GDM1 (cell line): ENCODE measurements at regions not wholly inside any gene's neighbourhood (a gene's known extent, or its start where the extent isn't known, plus 50 kb on each side); places are given as distances from the start of the nearest gene placed in this dataset.
A peak's percentile ranks its signal among the peaks of the same experiment; 100 is the strongest.
"Not testable (repeated sequence)": the region's sequence is repeated elsewhere in the genome, so short reads cannot be mapped to it uniquely, and the experiment has no call there.

Source experiments
- DNase-seq: peaks from one replicate; lab custom pipeline; 2025; lab: John Stamatoyannopoulos, UW

DNA sequence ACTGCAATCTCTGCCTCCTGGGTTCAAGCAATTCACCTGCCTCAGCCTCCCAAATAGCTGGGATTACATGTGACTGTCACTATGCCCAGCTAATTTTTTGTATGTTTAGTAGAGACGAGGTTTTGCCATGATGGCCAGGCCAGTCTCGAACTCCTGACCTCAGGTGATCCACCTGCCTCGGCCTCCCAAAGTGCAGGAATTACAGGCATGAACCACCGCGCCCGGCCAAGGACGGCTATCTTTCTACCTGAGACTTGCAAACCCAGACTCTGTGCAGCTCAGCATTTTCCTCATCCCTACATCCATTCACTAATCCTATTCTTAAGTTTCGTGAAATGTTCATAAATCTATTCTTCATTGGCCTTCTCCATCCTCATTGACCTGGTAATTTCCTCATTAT is 330.0 kb downstream of the ANTXR2 start:
- no peak for DNase-seq

DNA sequence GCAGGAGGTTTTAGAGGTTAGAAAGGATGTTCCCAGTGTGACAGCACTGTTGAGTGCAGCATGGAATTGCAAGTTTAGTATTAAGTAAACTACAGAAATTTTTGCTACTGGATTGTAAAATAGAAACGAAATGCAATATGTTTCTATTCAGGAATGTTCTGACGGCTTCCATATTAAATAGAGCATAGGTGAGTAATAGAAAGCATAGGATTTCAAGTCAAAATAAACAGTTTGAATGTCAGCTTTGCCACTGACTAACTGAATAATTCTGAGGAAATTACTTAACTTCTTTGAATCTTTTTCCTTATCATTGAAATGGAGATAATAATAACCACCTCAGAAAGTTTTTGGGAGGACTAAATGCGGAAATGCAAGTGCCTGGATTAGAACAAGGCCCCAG is 331.9 kb upstream of the GK2 start:
- DNase-seq: no peak

DNA sequence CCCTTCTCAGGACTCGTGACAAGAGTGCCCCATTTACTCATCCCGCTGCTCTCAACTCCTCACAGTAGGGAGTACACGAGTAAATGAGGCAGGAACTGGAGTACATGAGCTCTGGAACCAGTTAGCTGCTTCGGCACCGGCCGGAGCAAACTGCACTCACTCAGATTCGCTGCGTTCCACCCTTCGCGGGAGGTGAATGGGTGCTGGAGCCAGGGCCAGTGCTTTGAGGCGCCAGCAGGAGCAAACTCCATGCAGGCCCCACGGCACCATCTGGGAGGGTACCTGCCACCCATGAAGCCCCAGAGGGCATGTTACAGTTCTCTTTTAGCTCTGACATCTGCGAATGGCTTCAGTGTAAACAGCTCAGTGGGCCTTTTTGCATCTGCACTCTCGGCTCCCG is 315.5 kb upstream of the GK2 start:
- DNase-seq: no peak

DNA sequence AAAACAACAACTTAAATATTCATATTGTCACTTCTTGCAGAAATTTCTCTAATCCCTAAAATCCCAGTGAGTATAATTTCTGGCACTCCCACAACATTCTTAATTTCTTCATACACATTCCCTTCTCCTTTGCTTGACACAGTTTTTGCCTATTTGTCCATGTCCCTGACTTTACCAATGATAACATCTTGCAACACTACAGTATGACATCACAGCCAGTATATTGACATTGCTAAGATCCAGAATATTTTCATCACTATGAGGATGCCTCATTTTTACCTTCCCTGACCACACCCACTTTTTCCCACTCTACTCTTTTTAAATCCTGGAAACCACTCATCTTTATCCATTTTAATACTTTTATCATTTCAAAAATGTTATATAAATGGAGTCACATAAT is 292.3 kb upstream of the GK2 start:
- no peak for DNase-seq

DNA sequence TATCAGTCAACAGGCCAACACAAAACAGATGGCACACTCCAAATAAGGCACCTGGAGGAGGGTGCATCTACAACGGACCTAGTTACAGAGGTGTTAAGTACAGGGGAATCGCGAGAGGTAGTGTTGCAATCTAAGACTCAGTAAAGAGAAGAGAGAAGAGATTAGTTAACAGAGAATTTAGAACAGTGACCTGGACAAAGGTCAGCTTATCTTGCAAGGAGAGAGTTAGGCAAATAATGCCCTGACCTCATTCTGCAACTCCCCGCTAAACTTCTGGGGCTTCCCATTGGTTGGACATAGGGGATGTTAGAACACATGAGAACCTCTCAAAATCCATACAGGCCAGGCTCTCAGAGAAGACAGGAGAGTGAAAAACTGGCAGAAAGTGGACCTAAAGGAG is 289.4 kb upstream of the GK2 start:
- DNase-seq: no peak

DNA sequence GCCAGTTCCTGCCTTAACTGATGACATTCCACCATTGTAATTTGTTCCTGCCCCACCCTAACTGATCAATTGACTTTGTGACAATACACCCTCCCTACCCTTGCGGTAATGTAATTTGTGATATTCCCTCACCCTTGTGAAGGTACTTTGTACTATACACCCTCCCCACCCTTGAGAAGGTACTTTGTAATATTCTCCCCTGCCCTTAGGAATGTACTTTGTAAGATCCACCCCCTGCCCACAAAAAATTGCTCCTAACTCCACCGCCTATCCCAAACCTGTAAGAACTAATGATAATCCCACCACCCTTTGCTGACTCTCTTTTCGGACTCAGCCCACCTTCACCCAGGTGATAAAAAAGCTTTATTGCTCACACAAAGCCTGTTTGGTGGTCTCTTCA is 288.5 kb upstream of the GK2 start:
- DNase-seq: not testable (repeated sequence)

DNA sequence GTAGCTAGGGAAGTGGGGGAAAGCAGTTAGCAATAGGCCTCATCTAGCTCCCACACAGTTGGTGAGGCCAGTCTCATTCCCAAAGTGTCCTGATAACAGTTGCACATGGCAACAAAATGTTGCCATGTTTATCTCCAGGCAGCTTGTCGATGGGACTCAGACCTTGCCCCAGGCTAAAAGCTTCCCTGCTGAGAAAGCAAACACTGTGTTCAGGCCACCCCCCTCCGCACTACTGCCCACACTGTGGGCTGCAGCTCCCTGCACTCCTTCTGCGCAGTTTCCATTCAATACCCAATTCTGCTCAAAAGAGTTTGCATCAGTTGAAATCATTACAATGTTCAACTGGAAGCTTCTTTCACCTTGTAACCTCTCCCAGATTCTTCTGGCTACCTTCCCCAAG is 287.8 kb upstream of the GK2 start:
- no peak for DNase-seq

DNA sequence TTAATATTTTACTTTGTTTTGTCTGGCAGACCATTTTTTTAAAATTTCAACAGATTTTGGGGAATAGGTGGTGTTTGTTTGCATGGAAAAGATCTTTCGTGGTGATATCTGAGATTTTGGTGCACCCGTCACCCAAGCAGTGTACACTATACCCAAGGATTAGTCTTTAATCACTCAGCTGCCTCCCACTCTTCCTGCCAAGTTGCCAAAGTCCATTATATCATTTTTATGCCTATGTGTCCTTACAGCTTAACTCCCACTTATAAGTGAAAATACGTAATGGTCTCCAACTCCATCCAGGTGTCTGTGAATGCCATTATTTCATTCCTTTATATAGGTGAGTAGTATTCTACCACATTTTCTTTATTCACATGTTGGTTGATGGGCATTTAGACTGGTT is 281.7 kb upstream of the GK2 start:
- no peak for DNase-seq

DNA sequence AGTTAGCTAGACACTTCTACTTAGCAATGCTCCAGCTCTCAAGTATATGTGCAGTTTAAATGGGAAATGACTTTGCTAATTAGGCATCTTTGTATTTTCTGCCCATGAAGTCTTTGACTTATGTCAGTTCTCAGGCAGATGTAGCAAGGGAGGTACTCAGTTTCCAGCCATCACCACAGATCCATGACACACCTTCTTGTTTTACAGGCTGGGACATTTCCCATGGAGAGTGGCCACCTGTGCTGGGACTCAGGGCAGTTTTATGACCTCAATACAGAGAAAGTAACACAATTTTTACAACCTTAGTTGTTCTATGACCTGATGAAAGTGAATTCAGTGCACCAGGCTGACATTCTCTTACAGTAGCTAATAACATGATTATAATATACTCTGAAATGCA is 280.7 kb upstream of the GK2 start:
- no peak for DNase-seq

DNA sequence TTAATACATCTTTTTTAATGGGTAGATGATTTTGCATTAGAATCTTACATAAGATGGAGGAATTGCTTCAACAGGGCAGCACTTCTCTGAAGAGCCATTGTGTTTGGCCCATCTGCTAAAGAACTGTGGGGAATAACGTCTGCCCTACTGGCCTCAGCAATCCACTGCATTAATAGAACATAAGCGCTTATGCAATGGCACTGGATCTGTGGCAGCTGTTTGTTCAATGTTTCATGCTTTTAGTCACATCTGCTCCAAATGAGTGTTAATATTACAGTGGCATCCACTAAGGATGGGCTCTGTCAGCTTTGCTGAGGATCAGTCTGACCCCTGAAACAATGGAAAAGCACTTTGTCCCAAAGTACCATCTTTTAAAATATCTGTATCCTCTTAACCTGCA is 279.0 kb upstream of the GK2 start:
- no peak for DNase-seq

DNA sequence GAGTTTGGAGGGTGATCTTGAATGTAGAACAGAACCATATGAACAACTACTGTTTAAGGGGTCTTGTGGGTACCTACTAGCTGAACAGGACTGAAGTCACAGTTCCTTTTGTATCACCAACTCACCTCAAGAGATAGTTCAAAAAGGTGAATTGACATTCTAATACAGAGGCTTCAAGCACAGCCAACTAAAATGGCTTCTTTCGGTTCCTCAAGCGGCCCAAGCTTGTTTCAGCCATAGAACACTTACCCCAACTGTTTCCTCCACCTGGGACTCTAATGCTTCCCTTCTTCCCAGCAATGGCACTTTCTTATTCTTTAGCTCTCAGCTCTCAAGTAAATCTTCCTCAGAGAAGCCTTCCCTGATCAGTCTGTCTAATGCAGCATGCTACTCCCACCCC is 277.5 kb upstream of the GK2 start:
- no peak for DNase-seq

DNA sequence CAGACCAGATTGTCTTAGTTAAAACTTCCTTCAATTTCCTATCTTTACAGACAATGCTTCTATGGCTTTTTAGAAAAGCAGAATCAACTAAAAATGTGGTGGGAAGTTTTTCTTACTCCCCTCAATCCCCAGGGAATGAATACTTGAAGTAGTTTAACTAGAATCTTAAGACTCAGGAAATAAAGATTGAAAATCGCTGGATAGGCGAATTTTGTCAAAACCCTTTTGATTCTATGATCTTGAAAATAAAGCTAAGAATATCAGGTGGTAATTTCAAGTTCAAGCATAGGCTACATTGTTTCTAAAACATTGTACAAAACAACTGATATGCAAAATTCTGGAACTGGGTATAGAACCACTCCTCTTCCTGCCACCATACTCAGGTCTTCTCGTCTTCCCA is 276.5 kb upstream of the GK2 start:
- DNase-seq: no peak

DNA sequence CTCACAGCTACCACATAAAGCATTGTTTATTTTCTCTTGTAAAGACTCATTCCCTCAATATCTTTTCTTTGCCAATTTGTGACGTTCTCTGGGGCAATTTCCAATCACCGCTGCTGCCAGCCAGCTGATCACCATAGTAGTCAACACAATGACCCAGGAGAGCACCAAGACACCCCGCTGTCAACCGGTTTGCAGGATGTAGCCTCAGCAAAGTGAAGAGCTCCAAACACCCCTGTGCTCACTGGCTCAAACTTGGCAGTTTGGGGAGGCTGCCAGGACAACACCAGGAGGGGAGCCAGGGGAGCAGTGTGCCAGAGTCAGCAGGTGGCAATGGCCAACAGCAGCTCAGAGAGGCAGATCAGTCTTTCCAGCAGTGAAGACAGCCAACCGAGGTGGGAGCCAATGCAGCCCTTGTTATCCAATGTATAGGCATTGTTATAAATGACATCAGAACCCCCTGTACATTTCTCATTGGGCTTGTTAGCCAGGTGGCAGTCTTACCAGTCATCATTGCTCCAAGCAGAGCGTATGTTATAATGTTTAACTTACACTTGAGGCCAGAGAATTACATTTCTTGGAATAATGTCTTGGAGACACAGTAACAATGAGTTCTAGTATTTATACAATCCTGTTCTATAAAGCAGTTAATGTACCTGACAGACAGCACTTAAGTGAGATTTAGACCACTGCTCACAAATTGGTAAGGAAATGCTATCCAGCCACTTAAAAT is 274.9 kb upstream of the GK2 start:
- no peak for DNase-seq

DNA sequence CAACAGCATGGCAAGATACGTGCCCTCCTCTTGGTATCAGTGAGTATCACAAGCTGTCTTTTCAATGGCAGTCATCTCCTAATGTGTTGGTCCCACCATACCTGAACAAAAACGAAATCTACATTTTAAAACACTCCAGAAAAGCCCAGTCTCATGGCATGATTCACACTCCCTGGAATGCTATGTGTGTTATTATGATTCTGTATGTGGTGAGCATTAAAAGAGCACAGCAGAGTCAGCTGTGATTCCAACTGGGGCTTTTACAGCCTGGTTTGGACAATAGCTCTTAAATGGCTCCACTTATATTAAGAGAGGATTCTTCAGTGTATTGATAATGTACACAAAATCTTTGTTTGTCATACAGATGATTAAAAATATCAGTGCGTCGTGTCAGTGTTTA is 274.1 kb upstream of the GK2 start:
- no peak for DNase-seq

DNA sequence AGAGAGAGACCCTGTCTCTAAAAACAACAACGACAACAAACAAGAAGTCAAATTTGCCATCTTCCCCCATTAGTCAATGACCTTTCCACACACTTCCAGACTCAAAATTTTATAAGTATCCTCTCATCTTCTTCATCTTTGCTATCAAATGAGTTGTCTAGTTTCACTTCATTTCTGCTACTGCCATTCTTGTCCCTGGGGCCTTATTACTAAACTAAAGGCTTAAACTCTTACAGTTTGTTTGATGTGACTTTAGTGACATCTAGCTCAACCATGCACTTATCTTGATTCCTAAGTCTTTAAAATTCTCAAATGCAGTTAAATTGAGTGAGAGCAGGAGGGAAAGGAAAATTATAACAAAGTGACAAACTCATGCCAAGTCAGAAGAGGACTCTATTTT is 271.8 kb upstream of the GK2 start:
- no peak for DNase-seq

DNA sequence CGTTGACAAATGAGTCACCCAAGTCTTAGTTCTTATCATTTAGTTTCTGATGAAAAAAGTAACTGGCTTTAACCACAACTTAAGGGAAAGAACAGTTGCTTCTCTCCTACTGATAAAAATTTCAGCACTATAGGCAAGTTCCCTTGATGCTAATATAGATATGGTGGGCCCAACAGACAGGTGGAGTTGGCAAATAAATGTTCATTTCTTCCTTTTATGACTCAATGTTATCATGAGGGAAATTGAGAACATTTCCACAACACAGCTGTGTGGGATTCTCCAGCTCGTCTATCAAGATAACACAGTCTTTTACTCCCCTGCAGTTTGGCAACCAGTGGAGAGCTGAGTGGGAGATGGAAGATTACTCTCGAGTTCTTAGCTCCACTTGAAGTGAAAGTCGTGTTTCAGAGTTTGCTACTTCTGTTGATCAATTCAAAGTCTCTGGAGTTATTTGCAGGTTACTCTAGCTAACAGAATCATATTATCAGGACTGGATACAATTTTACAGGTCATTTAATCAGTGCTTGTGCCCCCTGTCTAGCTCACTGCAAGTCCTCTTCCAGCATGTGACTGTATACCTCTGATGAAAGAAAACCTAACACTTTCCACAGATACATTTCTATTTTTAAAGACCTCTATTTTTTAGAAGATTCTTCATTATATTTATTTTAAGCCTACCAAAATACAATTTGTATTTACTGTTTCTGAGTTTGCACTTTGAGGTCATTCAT is 270.6 kb upstream of the GK2 start:
- no peak for DNase-seq

DNA sequence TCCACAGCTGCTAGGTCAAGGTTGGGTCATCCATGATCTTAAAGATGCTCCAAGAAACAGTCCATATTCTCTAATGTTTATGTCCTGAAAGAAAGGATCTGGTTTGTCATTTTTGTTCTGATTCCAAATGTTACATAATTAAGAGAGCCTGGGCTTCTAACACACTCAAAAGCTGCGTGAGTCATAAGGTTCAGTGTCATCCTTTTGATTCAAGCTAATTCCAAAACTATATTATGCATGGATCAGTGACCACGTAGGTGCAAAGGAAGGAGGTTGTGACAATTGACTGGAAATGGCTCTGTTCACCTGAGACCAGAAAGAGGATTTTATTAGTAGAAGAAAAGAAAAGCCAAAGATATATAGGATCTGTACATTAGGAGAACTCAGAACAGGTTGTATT is 268.7 kb upstream of the GK2 start:
- DNase-seq: no peak

DNA sequence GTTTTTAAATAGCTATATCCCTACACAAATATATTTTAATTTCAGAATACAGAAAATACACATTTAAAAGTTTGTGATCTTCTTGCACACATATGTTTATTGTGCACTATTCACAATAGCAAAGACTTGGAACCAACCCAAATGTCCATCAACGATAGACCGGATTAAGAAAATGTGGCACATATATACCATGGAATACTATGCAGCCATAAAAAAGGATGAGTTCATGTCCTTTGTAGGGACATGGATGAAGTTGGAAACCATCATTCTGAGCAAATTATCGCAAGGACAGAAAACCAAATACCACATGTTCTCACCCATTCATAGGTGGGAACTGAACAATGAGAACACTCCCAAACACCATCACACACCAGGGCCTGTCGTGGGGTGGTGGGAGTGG is 266.9 kb upstream of the GK2 start:
- not testable (repeated sequence) for DNase-seq

DNA sequence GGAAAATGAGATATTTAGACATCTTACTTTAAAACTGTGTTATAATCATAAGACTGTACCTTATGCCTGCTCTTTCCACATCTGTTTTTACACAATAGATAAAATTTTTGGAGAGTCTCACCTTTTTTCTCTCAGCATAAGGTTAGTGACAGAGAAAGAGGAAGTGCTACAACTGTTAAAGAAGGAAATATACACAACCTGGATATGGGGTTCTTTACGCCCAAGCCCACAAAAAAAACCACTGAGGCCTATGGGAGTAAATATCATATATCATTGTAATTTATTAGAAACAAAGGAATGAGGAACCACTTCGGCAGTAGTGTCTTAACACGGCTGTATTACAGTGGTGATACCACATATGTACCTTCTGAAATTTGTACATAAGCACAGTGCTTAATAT is 265.9 kb upstream of the GK2 start:
- DNase-seq: peak; percentile 3

DNA sequence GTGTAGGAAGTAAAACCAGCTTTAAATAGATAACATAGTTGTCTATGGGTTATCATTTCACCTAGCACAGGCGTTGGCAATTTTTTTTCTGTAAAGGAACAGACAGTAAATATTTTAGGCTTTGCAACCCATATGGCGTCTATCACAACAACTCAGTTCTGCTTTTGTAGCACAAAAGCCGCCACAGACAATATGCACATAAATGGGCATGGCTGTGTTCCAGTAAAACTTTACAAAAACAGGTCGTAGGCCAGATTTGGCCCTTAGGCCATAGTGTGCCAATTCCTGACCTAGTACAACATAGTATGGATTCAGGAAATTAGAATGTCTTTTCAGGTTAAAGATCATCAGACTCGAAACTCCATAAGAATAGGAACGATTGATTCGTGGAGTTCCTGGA is 265.3 kb upstream of the GK2 start:
- DNase-seq: no peak

DNA sequence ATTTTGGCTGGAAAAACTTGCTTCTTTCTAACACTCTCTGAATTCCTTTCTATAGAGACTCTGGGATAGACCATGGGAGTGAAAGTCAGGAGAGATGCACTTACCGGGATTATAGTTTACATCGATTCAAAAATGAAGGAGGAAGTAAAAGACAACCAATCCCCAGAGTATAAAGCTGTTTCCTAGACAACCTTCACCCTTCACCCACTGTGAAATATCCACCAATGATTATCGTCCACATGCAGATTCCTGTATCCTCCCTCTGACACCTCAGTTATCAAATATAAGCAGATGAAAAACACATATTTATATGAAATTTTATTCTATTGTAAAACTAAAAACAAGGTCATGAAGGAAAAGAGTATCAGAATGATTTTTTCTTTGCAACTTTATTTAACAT is 258.8 kb upstream of the GK2 start:
- no peak for DNase-seq

DNA sequence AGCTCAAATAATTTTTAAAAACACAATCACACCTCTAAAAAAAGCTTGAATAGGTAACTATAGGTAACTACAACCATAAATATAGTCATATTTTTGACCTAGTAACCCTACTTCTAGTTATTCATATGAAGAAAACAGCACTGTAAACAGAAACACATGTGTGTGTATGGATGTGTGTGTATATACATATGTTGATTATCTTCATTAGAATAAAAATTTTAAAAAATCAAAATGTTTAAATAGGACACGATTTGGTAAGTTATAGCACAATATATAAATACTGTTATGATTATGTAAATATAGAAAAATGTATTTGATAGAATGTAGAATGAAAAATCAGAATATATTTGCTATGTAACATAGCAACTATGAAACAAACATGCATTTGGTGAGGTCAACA is 258.1 kb upstream of the GK2 start:
- no peak for DNase-seq

DNA sequence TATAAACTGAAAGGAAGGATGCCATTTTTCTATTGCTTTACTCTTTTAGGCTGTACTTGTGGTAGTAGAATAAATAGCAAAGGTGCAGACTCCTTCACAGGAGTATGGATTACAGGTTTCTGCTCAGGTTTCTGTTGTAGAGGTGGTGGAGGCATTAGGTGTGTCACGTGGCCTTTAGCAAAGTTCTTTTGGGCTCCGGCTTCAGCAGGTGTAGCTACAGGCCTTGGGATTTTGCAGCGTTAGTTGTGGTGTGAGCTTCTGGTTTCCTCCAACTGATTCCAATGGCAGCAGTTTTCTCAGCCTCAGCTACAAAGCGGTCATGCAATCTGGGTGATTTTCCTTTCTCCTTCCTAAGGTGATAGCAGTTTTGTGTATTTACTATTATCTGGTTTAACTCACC is 255.8 kb upstream of the GK2 start:
- DNase-seq: no peak

DNA sequence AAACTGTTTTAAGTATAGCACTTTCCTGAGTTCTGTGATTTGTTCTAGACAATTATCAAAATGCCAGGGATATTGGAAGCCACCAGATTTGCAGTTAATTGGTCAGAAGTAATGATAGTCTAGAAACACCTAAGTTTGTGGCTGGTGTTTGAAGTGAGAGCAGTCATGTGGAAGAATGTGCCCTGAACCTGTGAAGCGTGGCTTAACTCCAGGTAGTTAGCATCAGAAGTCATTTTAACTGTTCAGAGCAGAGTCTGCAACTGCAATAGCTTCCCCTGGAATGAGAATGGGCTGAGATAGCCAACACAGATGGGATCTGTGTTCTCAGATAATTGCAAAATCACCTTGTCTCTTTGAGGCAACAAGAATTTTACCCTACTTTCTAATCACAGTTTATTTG is 255.1 kb upstream of the GK2 start:
- DNase-seq: no peak
